PC-3 (cell line): ENCODE measurements at regions not wholly inside any gene's neighbourhood (a gene's known extent, or its start where the extent isn't known, plus 50 kb on each side); places are given as distances from the start of the nearest gene placed in this dataset.

Experiments
- CTCF ChIP-seq: fragments of 300-600 bp; sonication (generic); conservative IDR thresholded peaks from 2 replicates; pipeline ENCODE4 v1.5.1; 2017; ENCODE audit warnings: antibody characterized with exemption, low read depth, mild to moderate bottlenecking, low read length
- EZH2 ChIP-seq: fragments of 300-600 bp; sonication (generic); IDR thresholded peaks from one replicate; pipeline ENCODE4 v1.6.1; 2017; ENCODE audit warnings: antibody characterized with exemption, mild to moderate bottlenecking, low read length; ENCODE audit not compliant: unreplicated experiment
- EZH2phosphoT487 ChIP-seq: fragments of 300-600 bp; sonication (generic); IDR thresholded peaks from 2 replicates; pipeline ENCODE4 v1.6.1; 2018; ENCODE audit warnings: mild to moderate bottlenecking, antibody characterized with exemption, low read length, borderline replicate concordance

- no peak for TF ChIP-seq CTCF
- TF ChIP-seq EZH2, result no peak
- TF ChIP-seq EZH2phosphoT487, result no peak
Measured at GRCh38 chr6:14903176-14904038, 342.5 kb upstream of the JARID2 start.
